NCI-H524 (cell line): ENCODE measurements at regions not wholly inside any gene's neighbourhood (a gene's known extent, or its start where the extent isn't known, plus 50 kb on each side); places are given as distances from the start of the nearest gene placed in this dataset.
"Not testable (repeated sequence)": the region's sequence is repeated elsewhere in the genome, so short reads cannot be mapped to it uniquely, and the experiment has no call there.

ENCODE experiments used
- DNase-seq, 2 experiments: peaks; one replicate each; lab custom pipeline; 2025; lab: John Stamatoyannopoulos, UW

DNA sequence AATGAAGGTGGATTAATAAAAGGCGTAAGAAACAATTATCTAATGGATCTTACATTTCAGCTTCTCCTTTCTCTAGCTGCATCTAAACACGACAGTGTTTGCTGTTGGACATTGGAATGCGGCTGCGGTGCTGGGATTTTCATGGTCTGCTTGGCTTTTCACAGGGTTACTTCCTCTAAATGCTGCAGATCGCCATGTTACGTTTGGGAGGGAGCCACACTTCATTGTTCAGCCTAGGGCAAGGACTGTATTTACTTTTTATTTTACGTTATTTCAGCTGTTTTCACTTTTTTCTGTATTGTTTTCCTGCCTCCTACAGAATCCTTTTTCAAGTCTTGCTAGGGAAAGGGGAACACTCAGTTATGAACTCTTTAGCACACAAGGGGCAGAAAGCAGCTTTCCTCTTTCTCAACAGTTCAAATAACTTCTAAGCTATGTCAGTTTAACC, 97.9 kb upstream of the MTHFD1L start:
- no peak for DNase-seq

- no peak for DNase-seq
Observed at GRCh38 chr6:150770637-150771036, 94.9 kb upstream of the MTHFD1L start.

DNA sequence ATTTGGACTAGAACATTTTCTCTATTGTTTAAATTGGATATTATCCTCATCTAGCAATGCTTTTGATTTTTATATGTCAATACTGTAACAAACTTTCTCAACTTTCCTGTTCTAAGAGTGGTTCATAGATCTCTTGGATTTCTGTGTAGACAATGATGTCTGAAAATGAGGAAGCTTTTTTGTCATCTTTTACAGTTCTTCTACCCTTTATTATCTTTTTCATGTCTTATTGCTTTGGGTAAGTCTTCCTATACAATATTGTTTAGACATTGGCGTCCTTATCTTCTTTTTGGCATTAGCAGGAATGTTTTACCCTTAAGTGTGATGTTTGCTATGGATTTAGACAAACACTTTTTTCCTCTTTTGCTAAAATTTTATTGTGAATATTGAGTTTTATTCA, 91.5 kb upstream of the MTHFD1L start:
- no peak for DNase-seq

DNA sequence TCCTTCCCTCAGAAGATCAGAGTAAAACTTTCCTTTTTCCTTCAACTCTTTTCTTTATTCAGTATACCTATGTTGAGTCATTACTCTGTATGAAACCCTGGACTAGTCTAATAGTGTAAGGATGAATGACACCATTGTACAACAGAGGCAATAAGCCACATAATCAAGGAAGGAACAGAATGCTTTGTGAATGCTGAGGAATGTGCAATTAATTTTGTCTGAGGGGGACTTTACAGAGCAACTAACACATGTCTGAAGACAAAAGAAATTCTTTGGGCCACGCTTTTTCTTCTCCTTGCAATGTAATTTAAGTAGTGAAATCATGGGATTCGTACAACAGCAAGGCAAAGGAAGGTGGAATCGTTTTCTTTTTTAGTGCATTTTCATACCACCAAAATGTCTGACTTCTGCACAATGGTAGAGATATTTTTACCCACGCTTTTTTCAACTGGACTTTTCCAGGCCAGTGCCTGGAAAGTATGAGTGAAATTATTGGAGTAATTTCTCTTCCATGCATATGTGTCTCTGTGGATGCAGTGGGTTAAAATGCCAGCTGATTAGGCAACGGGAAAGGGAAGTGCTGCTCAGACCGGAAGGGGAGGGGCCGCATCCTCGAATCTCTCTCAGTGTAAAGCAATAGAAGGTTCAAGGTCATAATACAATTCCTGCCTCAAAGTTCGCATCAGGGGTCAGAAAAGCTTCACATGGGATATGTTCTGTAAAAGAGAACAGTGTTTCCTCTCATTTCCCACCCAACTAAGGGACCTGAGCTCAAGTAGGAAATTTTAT, 89.9 kb upstream of the MTHFD1L start:
- DNase-seq: no peak

DNA sequence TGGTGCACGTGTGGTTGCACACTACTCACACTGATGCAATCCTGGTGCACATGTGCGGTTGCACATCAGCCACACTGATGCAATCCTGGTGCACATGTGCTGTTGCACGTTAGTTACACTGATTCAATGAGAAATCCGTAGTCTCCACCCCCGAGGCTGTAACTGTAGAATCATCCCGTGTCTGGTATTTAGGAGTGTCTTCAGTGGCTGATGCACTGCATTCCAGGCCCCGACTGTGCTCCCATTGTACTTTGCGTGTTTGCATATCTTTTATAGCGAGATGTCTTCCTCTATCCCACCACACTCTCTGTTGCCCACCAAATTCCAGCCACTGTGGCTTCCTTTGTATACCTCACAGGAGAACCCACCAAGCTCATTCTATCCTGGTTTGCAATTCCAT, 87.8 kb upstream of the MTHFD1L start:
- no peak for DNase-seq

- DNase-seq: no peak
Observed at GRCh38 chr6:150783813-150784212, 81.7 kb upstream of the MTHFD1L start.

GRCh38 chr6:150787429-150787828, 78.1 kb upstream of the MTHFD1L start:
- no peak for DNase-seq

GRCh38 chr6:150788089-150788488, 77.4 kb upstream of the MTHFD1L start:
- DNase-seq: no peak

GRCh38 chr6:150789906-150790305, 75.6 kb upstream of the MTHFD1L start:
- not testable (repeated sequence) for DNase-seq

- no peak for DNase-seq
Observed at GRCh38 chr6:150791717-150792116, 73.8 kb upstream of the MTHFD1L start.

DNA sequence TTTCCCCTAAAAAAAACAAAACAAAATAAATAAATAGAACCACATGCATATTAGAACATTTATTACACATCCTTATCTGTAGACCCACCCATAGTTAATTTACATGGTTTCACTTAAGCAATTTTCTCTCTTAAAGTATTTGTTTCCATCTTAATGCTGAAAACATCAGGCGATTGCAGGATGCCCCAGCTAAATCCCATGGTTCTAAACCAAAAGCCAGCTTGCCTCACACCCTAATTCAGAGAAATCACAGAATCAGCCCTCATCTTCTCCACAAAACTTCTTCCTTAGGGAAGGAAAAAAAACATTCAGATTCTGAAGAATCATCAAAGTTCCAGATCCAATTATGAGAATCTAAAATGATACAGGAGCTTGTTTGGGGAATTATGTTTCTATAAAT, 67.6 kb upstream of the MTHFD1L start:
- no peak for DNase-seq

- DNase-seq: no peak
Observed at GRCh38 chr6:150799276-150799805, 66.2 kb upstream of the MTHFD1L start.

DNA sequence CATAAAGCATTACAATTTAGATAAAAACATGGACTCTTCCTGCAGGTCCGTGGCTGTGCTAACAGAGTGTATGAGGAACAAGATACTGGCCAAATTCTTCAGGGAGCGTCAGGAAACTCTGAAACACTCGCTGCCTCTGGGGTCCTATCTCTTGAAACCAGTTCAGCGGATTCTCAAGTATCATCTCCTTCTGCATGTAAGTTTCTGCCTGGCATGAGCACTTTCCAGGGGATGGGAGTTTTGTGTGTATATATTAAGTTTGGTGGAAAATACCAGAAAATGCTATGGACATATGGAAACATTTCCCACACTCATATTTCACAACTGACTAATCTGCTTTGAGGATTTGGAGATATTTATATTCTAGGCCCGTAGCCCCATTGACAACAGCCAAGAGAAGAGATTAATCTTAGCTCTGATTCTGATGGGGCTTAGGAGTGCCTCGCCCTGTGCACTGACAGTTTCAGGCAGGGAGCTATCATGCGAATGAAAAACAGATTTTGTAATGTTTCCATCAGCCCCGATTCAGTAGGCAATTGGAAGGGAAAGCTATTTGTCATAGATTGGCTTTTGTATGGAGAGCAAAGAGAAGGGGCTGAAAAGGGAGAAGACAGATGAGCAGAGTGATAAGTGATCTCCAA, 64.7 kb upstream of the MTHFD1L start:
- DNase-seq: peak in 1 of 2 experiments; percentile 74

- no peak for DNase-seq
Observed at GRCh38 chr6:150806790-150807189, 58.7 kb upstream of the MTHFD1L start.

GRCh38 chr6:150813319-150813992, 52.0 kb upstream of the MTHFD1L start:
- DNase-seq: peak; percentile 28 to 66

DNA sequence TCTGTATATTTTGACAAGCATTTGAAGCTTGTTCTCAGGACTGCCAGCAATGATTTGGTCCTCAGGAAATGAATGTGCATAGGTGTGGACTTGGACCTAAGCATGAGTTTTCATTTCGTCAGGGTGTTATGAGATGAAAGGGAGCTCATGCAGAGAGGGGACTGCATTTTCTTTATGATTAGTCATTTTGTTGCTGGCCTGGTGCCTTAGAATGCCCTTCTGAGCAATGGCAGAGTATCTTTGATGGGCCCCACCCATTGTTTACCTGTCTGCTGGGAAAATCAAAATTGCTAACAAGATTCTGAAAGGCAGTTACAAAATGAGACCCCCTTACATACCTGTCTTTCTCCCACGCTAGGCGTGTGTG, 51.5 kb upstream of the MTHFD1L start:
- DNase-seq: no peak
